AML-193 (cell line): ENCODE measurements at regions not wholly inside any gene's neighbourhood (a gene's known extent, or its start where the extent isn't known, plus 50 kb on each side); places are given as distances from the start of the nearest gene placed in this dataset.

ENCODE experiments used
- DNase-seq, 2 experiments: peaks; one replicate each; lab custom pipeline; 2025; lab: John Stamatoyannopoulos, UW

GRCh38 chr3:156620901-156621300 lies 53.5 kb upstream of the TIPARP start:
- DNase-seq: no peak

GRCh38 chr3:156620260-156620659 lies 54.1 kb upstream of the TIPARP start:
- no peak for DNase-seq

DNA sequence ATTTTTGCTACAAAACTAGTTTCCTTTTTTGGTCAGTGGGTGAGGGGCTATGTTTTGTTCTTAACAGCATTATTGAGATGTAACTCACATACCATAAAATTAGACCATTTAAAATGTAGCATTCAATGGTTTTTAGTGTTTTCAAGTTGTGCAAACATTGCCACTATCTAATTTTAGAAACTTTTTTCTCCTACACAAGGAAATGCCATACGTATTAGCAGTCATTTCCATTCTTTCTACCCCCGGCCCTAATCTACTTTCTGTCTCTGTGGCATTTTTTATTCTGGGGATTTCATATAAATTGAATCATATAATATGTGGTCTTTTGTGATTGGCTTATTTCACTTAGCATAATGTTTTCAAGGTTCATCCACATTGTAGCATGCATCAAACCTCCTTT lies 55.0 kb upstream of the TIPARP start:
- DNase-seq: no peak

DNA sequence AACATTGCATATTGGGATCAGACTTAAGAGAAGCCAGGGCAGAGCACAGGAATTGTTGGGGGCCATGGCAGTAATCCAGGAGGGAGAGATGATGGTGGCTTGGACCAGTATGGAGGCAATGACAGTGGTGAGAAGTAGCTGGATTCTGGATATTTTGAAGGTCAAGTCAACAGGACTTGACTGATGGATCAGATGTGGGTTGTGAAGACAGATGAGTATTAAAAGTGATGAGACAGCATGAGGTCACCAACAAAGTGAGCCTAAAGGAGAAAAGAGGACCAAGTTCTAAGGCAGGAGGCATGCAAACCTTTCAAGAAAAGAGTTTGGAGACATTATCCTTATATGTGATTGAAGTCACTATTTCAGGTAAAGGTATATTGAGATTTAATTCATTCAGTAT lies 56.6 kb upstream of the TIPARP start:
- DNase-seq: no peak

DNA sequence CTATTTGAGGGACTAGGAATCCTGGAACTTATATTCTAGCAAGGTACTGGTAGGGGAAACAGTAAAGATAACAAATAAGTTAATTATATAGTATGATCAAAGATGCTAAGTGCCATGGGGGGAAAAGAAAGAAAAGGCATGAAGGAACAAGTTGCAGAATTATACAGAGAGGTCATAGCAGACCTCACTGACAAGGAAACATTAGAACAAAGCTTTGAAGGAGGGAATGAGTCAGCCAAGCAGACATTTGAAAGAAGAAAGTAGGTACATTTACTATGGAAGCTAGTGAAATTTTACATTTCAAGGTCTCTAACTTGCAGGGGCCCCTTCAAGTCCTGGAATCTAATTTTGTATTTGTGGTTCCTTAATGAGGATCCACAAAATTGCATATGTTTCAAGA lies 57.2 kb upstream of the TIPARP start:
- no peak for DNase-seq

GRCh38 chr3:156615592-156616173 lies 58.7 kb upstream of the TIPARP start:
- no peak for DNase-seq

DNA sequence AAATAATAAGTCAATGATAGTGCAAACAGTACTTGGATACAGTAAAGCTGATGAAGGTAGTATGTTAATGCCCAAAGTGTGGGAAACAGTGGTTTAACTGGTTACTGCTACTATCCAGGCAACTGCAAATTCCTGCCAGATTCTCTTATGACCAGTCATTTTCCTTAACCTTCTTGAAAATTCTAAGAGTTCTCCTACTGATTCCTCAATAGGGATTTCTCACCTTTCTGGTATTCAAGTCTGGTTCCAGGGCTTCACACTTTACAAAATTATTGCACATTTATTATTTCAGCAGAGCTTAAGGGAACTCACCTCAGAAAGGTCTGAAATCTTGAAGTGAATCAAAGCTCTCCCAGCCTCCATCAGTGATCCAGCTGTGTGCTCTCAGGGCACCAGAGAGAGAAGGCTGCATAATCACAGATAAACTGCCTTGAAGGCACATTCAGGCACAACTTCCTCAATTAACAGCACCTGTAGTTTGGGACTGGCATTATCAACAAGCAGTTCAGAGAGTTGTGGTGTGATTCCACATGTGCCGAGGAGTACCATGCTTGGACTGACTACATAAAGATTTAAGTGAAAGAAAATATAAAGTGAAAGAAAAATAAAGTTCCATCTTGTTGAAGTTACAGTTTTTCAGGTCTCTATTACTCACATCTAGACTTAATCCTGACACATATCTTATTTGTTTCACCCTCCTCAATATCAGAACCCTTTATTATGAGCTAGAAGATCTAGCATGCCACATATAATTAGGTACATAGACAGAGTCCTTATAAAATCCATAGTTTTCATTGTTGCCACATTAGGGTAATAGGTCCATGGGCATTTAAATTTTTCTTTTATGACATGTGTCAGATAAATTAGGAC lies 59.5 kb upstream of the TIPARP start:
- peak in 1 of 2 experiments; percentile 15 for DNase-seq

- DNase-seq: no peak
Measured at GRCh38 chr3:156612903-156613302, 58.0 kb upstream of the SSR3 start.

- DNase-seq: no peak
Measured at GRCh38 chr3:156611870-156612494, 57.1 kb upstream of the SSR3 start.

GRCh38 chr3:156610154-156610553 lies 55.2 kb upstream of the SSR3 start:
- DNase-seq: no peak

GRCh38 chr3:156609546-156609945 lies 54.6 kb upstream of the SSR3 start:
- no peak for DNase-seq

- no peak for DNase-seq
Measured at GRCh38 chr3:156608601-156609514, 53.9 kb upstream of the SSR3 start.

- DNase-seq: peak; percentile 31 to 40
Measured at GRCh38 chr3:156606729-156607128, 51.8 kb upstream of the SSR3 start.

DNA sequence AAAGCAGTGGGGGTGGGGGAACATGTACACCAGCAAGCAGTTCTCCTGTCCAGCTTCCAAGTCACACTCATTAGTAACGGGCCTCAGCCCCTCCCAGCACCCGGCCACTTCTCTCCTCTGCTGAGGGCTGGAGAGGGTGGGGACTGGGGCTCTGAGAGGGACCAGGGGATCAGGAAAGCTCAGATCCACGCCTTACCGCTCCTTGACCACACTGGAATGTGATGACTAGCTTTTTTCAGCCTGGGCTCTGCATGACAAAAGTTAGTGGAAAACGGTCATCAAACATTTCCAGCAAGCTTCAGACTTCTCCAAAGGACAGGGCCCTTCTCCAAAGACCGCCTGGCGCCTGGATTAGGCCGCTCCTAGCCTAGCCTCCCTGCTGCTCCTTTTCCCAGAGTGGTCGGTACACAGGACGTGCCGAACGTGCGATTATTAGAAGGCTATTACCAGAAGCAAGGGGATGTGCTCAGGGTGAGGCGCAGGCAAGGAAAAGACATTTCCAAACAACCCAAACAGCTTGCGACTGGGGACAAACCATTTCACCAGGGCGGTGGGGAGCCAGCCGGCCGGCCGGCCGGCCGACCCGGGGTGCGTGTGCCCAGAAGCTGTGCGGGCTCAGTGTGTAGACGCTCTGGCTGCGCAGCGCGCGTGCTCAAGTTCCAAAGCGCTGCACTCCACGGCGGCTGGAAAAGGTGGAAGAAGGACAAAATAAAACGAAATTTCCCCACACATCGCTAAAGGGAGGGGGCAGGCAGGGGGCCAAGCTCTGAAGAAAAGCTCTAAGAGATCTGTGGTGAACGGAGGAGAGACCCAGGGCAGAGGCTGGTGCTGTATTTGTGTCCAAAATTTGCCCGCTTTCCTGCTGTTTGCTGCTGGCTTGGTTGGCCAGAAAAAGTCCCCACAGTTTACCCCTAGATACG lies 51.0 kb upstream of the SSR3 start:
- peak in 1 of 2 experiments; percentile 28 for DNase-seq

GRCh38 chr3:156604642-156605144 lies 49.8 kb upstream of the SSR3 start:
- DNase-seq: no peak
